HCT116 (cell line): ENCODE measurements at regions not wholly inside any gene's neighbourhood (a gene's known extent, or its start where the extent isn't known, plus 50 kb on each side); places are given as distances from the start of the nearest gene placed in this dataset.

Experiments
- ATAC-seq: fragments of 200-7000 bp; cut with Tn5 transposase; 2 replicates; pipeline ENCODE4 v1.9.1; 2020; ENCODE audit warnings: mild to moderate bottlenecking, moderate library complexity
- BruUV-seq: library from RNA; stranded (reverse); fragments of 400-500 nt; replicated peaks from 2 replicates; lab custom pipeline; 2021; lab: Mats Ljungman, UMichigan
- CTCF ChIA-PET: fragments of 300-600 bp; sonication (Branson Sonifier 250); formaldehyde crosslinking; loops from one replicate; lab custom pipeline; 2021; ENCODE audit warnings: antibody characterized with exemption; lab: Charles Lee
- POLR2A ChIA-PET: fragments of 300-600, 350-600 bp; sonication (Branson Sonifier 250); formaldehyde crosslinking; loops from one replicate; lab custom pipeline; 2021; ENCODE audit warnings: antibody characterized with exemption; lab: Charles Lee
- RAD21 ChIA-PET, 2 experiments: fragments of 300-600 bp; sonication (Branson Sonifier 250); formaldehyde crosslinking; loops; one replicate each; lab custom pipeline; 2023; ENCODE audit warnings: low total read pairs in 2 of 2; ENCODE audit not compliant: uncharacterized antibody in 2 of 2, unreplicated experiment in 2 of 2, low non-redundant PET in 1 of 2; lab: Charles Lee
- DNase-seq: peaks from one replicate; pipeline ENCODE4 v3.0.0-alpha.2; 2010; ENCODE audit warnings: low read depth, low spot score
- H2AFZ ChIP-seq: fragments of 200-600 bp; shearing (Covaris generic), sonication (generic); 2 replicates; pipeline ENCODE4 v1.6.1; 2017; ENCODE audit warnings: low read depth, mixed run types, mixed read lengths, antibody characterized with exemption, low read length; ENCODE audit not compliant: poor library complexity, severe bottlenecking
- H3K27ac ChIP-seq: 2 replicates; pipeline ENCODE4 v1.5.1; 2012; ENCODE audit warnings: low read depth, low read length
- H3K27me3 ChIP-seq: fragments of 200-600 bp; sonication (generic); 2 replicates; pipeline ENCODE4 v1.6.1; 2016; ENCODE audit warnings: mixed run types, low read length, mixed read lengths; ENCODE audit not compliant: insufficient read depth
- H3K36me3 ChIP-seq, 2 experiments: fragments of 200-500 bp in 1 of 2; fragments of 200-600 bp in 1 of 2; sonication (Bioruptor generic) in 1 of 2; sonication (generic) in 1 of 2; 2 replicates each; pipeline versions ENCODE4 v1.5.1 to v1.6.1; 2014 to 2016; ENCODE audit warnings: low read length in 2 of 2, inconsistent platforms in 1 of 2, mixed read lengths in 1 of 2, mixed run types in 1 of 2; ENCODE audit not compliant: insufficient read depth in 2 of 2, control insufficient read depth in 1 of 2
- H3K4me1 ChIP-seq, 2 experiments: fragments of 200-600 bp in 1 of 2; sonication (generic) in 1 of 2; 2 replicates each; pipeline versions ENCODE4 v1.5.1 to v1.6.1; 2012 to 2017; ENCODE audit warnings: low read length in 2 of 2, inconsistent platforms in 1 of 2, mild to moderate bottlenecking in 1 of 2, mixed read lengths in 1 of 2, mixed run types in 1 of 2, moderate library complexity in 1 of 2; ENCODE audit not compliant: insufficient read depth in 2 of 2, control insufficient read depth in 1 of 2
- H3K4me2 ChIP-seq: fragments of 200-600 bp; sonication (generic); 2 replicates; pipeline ENCODE4 v1.6.1; 2017; ENCODE audit warnings: mixed run types, low read length, mixed read lengths
- H3K4me3 ChIP-seq, 2 experiments: fragments of 200-600 bp in 1 of 2; sonication (generic) in 1 of 2; replicated peaks in 1 of 2; 2 replicates each; pipeline ENCODE4 v1.5.1; 2011 to 2016; ENCODE audit warnings: low read length in 2 of 2, control low read depth in 1 of 2, low read depth in 1 of 2, mild to moderate bottlenecking in 1 of 2, mixed read lengths in 1 of 2, mixed run types in 1 of 2
- H3K79me2 ChIP-seq: fragments of 200-600 bp; sonication (generic); 2 replicates; pipeline ENCODE4 v1.6.1; 2017; ENCODE audit warnings: mild to moderate bottlenecking, mixed run types, low read length, moderate library complexity, mixed read lengths; ENCODE audit not compliant: insufficient read depth
- H3K9ac ChIP-seq: fragments of 200-600 bp; sonication (generic); 2 replicates; pipeline ENCODE4 v1.6.1; 2016; ENCODE audit warnings: low read length, mixed read lengths
- H3K9me2 ChIP-seq: fragments of 200-600 bp; sonication (generic), shearing (Covaris generic); 2 replicates; pipeline ENCODE4 v1.6.1; 2017; ENCODE audit warnings: mixed run types, mild to moderate bottlenecking, moderate library complexity; ENCODE audit not compliant: insufficient read depth
- H3K9me3 ChIP-seq, 2 experiments: fragments of 200-500 bp in 1 of 2; fragments of 200-600 bp in 1 of 2; sonication (Bioruptor generic) in 1 of 2; sonication (generic) in 1 of 2; 2 replicates each; pipeline ENCODE4 v1.6.1; 2014 to 2017; ENCODE audit warnings: low read length in 2 of 2, mixed read lengths in 2 of 2, inconsistent platforms in 1 of 2, low read depth in 1 of 2, mild to moderate bottlenecking in 1 of 2, mixed run types in 1 of 2, moderate library complexity in 1 of 2; ENCODE audit not compliant: control insufficient read depth in 1 of 2, insufficient read depth in 1 of 2
- H4K20me1 ChIP-seq: fragments of 200-600 bp; sonication (generic), shearing (Covaris generic); 2 replicates; pipeline ENCODE4 v1.6.1; 2017; ENCODE audit warnings: mixed run types, mild to moderate bottlenecking, moderate library complexity; ENCODE audit not compliant: insufficient read depth
- EGR1 ChIP-seq: IDR thresholded peaks from 2 replicates; pipeline ENCODE4 v1.6.1; 2012; ENCODE audit warnings: low read depth
- FOSL1 ChIP-seq: IDR thresholded peaks from 2 replicates; pipeline ENCODE4 v1.6.1; 2012; ENCODE audit warnings: low read depth
- JUND ChIP-seq: IDR thresholded peaks from 2 replicates; pipeline ENCODE4 v1.6.1; 2012
- POLR2AphosphoS5 ChIP-seq: IDR thresholded peaks from 2 replicates; pipeline ENCODE4 v1.6.1; 2011; ENCODE audit warnings: mild to moderate bottlenecking, low read depth, low read length, moderate library complexity
- TCF7L2 ChIP-seq: IDR thresholded peaks from 2 replicates; pipeline ENCODE4 v1.7.0; 2011; ENCODE audit warnings: borderline replicate concordance, inconsistent platforms; ENCODE audit not compliant: insufficient read depth, insufficient read length; ENCODE audit errors: extremely low read depth
- YY1 ChIP-seq: IDR thresholded peaks from 2 replicates; pipeline ENCODE4 v1.6.1; 2011; ENCODE audit warnings: low read length, low read depth, moderate library complexity, mild to moderate bottlenecking; ENCODE audit not compliant: insufficient replicate concordance; ENCODE audit errors: extremely low read depth
- ZBTB33 ChIP-seq: IDR thresholded peaks from 2 replicates; pipeline ENCODE4 v1.6.1; 2011; ENCODE audit warnings: mild to moderate bottlenecking, low read length, moderate library complexity; ENCODE audit not compliant: insufficient replicate concordance; ENCODE audit errors: extremely low read depth
- intact Hi-C: fragments of 100-400 bp; cut with micrococcal nuclease; formaldehyde crosslinking; loops from 2 replicates; pipeline ENCODE4 v1.10.0; 2022

- no peak for DNase-seq
- no peaks in the 10 kb centered on the region for H3K79me2 ChIP-seq
- no peaks in the 10 kb centered on the region for H3K9me2 ChIP-seq
- no peaks in the 10 kb centered on the region for H3K36me3 ChIP-seq
- H4K20me1 ChIP-seq = no peaks in the 10 kb centered on the region
- H3K27ac ChIP-seq = no peak overlapping the region
- H3K9me3 ChIP-seq = no peaks in the 10 kb centered on the region
- H2AFZ ChIP-seq = no peak overlapping the region
- RAD21 ChIA-PET = interaction anchor here in 1 of 2 experiments (1.5 kb wide), 1 partner anchor 10 kb away, joined by 3 read pairs; no protein-coding TSS in a partner anchor
- H3K4me3 ChIP-seq = no peak overlapping the region
- H3K27me3 ChIP-seq = no peaks in the 10 kb centered on the region
- no peak for ATAC-seq
- CTCF ChIA-PET = interaction anchor here (1.9 kb wide), 1 partner anchor 10 kb away, joined by 8 read pairs; no protein-coding TSS in a partner anchor
- no TSS peak for BruUV-seq
- no peaks in the 10 kb centered on the region for H3K4me1 ChIP-seq
- no peak overlapping the region for H3K9ac ChIP-seq
- no peak for TF ChIP-seq POLR2AphosphoS5
- POLR2A ChIA-PET = no interaction called here
- H3K4me2 ChIP-seq = no peak overlapping the region
- intact Hi-C loops = no loop called here
Measured at GRCh38 chr9:109893241-109893640, 113.2 kb downstream of the PALM2AKAP2 start.

- no peak for DNase-seq
- Histone ChIP-seq H3K4me1 (no peaks in the 10 kb centered on the region), H3K36me3 (no peaks in the 10 kb centered on the region), H3K4me3 (no peak overlapping the region), H3K9ac (no peak overlapping the region), H2AFZ (no peak overlapping the region), H3K9me3 (no peaks in the 10 kb centered on the region), H3K27me3 (no peaks in the 10 kb centered on the region), H3K4me2 (no peak overlapping the region), H3K27ac (no peak overlapping the region), H3K79me2 (no peaks in the 10 kb centered on the region), H3K9me2 (no peaks in the 10 kb centered on the region), H4K20me1 (no peaks in the 10 kb centered on the region)
- ATAC-seq = no peak
- intact Hi-C loops = no loop called here
- RAD21 ChIA-PET = no interaction called here
- TF ChIP-seq ZBTB33 = no peak
- TF ChIP-seq YY1 = no peak
- no peak for TF ChIP-seq EGR1
- no peak for TF ChIP-seq TCF7L2
- no peak for TF ChIP-seq POLR2AphosphoS5
- no peak for TF ChIP-seq JUND
- no peak for TF ChIP-seq FOSL1
- POLR2A ChIA-PET = no interaction called here
- no TSS peak for BruUV-seq
- CTCF ChIA-PET = no interaction called here
Measured at GRCh38 chr9:109894473-109894872, 114.5 kb downstream of the PALM2AKAP2 start.
